HG02884 (cell line): ENCODE measurements at regions not wholly inside any gene's neighbourhood (a gene's known extent, or its start where the extent isn't known, plus 50 kb on each side); places are given as distances from the start of the nearest gene placed in this dataset.

Experiments used
- ATAC-seq: cut with Tn5 transposase; IDR thresholded peaks from one replicate; pipeline ENCODE4 v1.9.1; 2021; ENCODE audit warnings: mild to moderate bottlenecking, moderate library complexity; ENCODE audit not compliant: unreplicated experiment

- ATAC-seq: no peak
Observed at GRCh38 chr18:55830544-55830943, 242.6 kb upstream of the TCF4 start.

GRCh38 chr18:55821219-55821618, 233.2 kb upstream of the TCF4 start:
- no peak for ATAC-seq

GRCh38 chr18:55819448-55819847, 231.5 kb upstream of the TCF4 start:
- ATAC-seq: no peak

- ATAC-seq: no peak
Observed at GRCh38 chr18:55818284-55818683, 230.3 kb upstream of the TCF4 start.

GRCh38 chr18:55811925-55812324, 223.9 kb upstream of the TCF4 start:
- no peak for ATAC-seq

GRCh38 chr18:55805666-55806065, 217.7 kb upstream of the TCF4 start:
- ATAC-seq: no peak

- no peak for ATAC-seq
Observed at GRCh38 chr18:55795101-55795669, 207.2 kb upstream of the TCF4 start.

GRCh38 chr18:55794288-55795052, 206.5 kb upstream of the TCF4 start:
- ATAC-seq: no peak

- no peak for ATAC-seq
Observed at GRCh38 chr18:55790296-55790695, 202.3 kb upstream of the TCF4 start.

- ATAC-seq: no peak
Observed at GRCh38 chr18:55787536-55788073, 199.6 kb upstream of the TCF4 start.

GRCh38 chr18:55786651-55787272, 198.8 kb upstream of the TCF4 start:
- no peak for ATAC-seq

- ATAC-seq: no peak
Observed at GRCh38 chr18:55783921-55784320, 195.9 kb upstream of the TCF4 start.

GRCh38 chr18:55781481-55781957, 193.5 kb upstream of the TCF4 start:
- no peak for ATAC-seq

- ATAC-seq: no peak
Observed at GRCh38 chr18:55780586-55781071, 192.6 kb upstream of the TCF4 start.

- no peak for ATAC-seq
Observed at GRCh38 chr18:55779691-55780585, 191.9 kb upstream of the TCF4 start.

- ATAC-seq: no peak
Observed at GRCh38 chr18:55778788-55779690, 191.0 kb upstream of the TCF4 start.

- no peak for ATAC-seq
Observed at GRCh38 chr18:55777666-55778304, 189.8 kb upstream of the TCF4 start.

GRCh38 chr18:55775972-55776371, 188.0 kb upstream of the TCF4 start:
- ATAC-seq: no peak

GRCh38 chr18:55774505-55774904, 186.5 kb upstream of the TCF4 start:
- ATAC-seq: no peak
